HFFc6 (cell line): ENCODE measurements at regions not wholly inside any gene's neighbourhood (a gene's known extent, or its start where the extent isn't known, plus 50 kb on each side); places are given as distances from the start of the nearest gene placed in this dataset.

Source experiments
- DNase-seq: peaks from one replicate; pipeline ENCODE4 v3.0.0-alpha.2; 2018
- H3K27ac Mint-ChIP-seq: 2 replicates; pipeline ENCODE4 v1.8.0; 2020; ENCODE audit warnings: mild to moderate bottlenecking, mixed read lengths
- H3K27me3 Mint-ChIP-seq: 2 replicates; pipeline ENCODE4 v1.8.0; 2021; ENCODE audit warnings: mild to moderate bottlenecking, moderate library complexity, mixed read lengths; ENCODE audit not compliant: insufficient read depth
- H3K36me3 Mint-ChIP-seq: 2 replicates; pipeline ENCODE4 v1.8.0; 2021; ENCODE audit warnings: low read depth, mixed read lengths
- H3K4me1 Mint-ChIP-seq: 2 replicates; pipeline ENCODE4 v1.8.0; 2020; ENCODE audit warnings: low read depth, mixed read lengths
- H3K4me3 Mint-ChIP-seq: 2 replicates; pipeline ENCODE4 v1.8.0; 2020; ENCODE audit warnings: mild to moderate bottlenecking, moderate library complexity, mixed read lengths
- H3K9me3 Mint-ChIP-seq: 2 replicates; pipeline ENCODE4 v1.8.0; 2020; ENCODE audit warnings: mild to moderate bottlenecking, mixed read lengths
- TF ChIP-seq, protein P1 (sequence below): fragments of 200-600 bp; sonication (generic); IDR thresholded peaks from 2 replicates; pipeline ENCODE4 v1.5.0; 2021; ENCODE audit warnings: antibody characterized with exemption, mild to moderate bottlenecking

DNA sequence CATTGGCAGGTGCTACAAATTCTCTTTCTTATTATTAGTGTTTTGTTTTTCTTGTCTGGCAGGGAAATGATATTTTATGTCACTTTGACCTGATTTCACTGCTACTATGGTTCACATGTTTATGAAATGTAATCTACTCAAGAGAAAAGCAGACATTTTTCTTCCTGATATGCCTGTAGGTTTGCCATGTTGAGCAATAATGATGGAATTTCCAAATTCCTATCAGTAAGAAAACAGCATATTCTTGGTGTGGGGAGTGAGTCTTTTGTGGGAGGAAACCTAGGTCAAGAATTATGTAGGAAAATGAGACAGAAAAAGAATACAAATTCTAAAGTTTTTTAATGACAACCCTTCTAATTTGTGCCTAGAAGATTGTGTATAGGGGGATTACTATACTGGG, 356.4 kb downstream of the SLC4A3 start:
- Mint-ChIP-seq H3K4me1 (peaks cover 21% of the 10 kb centered on the region), H3K9me3 (peaks cover 4% of the 10 kb centered on the region), H3K36me3 (peaks cover 5% of the 10 kb centered on the region), H3K27ac (no peak overlapping the region), H3K4me3 (no peak overlapping the region), H3K27me3 (no peaks in the 10 kb centered on the region; the same call in 1 of the 2 replicates)
- DNase-seq: no peak
- TF ChIP-seq, protein P1, sequence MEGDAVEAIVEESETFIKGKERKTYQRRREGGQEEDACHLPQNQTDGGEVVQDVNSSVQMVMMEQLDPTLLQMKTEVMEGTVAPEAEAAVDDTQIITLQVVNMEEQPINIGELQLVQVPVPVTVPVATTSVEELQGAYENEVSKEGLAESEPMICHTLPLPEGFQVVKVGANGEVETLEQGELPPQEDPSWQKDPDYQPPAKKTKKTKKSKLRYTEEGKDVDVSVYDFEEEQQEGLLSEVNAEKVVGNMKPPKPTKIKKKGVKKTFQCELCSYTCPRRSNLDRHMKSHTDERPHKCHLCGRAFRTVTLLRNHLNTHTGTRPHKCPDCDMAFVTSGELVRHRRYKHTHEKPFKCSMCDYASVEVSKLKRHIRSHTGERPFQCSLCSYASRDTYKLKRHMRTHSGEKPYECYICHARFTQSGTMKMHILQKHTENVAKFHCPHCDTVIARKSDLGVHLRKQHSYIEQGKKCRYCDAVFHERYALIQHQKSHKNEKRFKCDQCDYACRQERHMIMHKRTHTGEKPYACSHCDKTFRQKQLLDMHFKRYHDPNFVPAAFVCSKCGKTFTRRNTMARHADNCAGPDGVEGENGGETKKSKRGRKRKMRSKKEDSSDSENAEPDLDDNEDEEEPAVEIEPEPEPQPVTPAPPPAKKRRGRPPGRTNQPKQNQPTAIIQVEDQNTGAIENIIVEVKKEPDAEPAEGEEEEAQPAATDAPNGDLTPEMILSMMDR: no peak

DNA sequence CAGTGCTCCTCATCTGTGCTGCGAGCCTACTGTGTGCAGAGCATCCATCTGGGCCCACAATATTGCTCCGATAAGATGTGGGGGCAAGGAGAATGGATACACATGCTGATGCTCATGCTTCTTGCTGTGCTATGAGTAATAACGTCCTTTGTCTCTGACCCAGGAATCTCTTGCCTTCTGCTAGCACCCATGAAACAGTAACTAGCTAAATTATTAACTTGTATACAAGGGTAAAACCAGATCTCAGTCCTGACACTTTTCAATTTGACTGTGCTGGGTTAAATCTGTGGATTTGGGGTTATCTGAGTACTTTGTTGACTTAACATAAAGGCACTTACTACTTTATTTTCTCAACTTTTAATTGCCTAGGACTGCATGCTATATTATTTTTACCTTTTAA, 357.6 kb downstream of the SLC4A3 start:
- Mint-ChIP-seq H3K27me3 (no peaks in the 10 kb centered on the region; the same call in 1 of the 2 replicates), H3K4me1 (peaks cover 32% of the 10 kb centered on the region), H3K36me3 (peaks cover 5% of the 10 kb centered on the region), H3K4me3 (no peak overlapping the region), H3K9me3 (peaks cover 4% of the 10 kb centered on the region), H3K27ac (no peak overlapping the region)
- no peak for DNase-seq
- TF ChIP-seq, protein P1: no peak

DNA sequence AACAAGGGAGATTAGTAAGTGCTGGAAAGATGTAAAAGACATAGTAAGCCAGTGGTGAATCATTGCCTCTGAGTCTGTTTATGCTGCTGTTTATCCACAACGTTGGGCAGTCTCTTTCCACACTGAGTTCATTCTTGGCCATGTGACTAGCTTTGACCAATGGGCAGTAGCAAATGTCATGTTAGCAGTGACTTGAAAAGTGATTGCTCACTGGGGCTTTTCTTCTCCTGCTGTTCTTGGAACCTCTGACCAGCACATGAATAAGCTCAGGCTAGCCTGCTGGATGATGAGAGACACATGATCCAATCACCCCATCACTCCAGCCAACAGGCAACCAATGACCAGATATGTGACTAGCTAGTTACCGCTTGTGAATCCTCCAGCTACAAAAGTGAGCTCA, 360.4 kb downstream of the SLC4A3 start:
- Mint-ChIP-seq H3K27me3 (no peaks in the 10 kb centered on the region; the same call in 1 of the 2 replicates), H3K27ac (peak overlapping the region; percentile 95), H3K9me3 (peaks cover 4% of the 10 kb centered on the region), H3K4me1 (peaks cover 44% of the 10 kb centered on the region), H3K36me3 (peaks cover 5% of the 10 kb centered on the region), H3K4me3 (peak overlapping the region; percentile 47; the same call in 1 of the 2 replicates)
- peak; percentile 96 for DNase-seq
- TF ChIP-seq, protein P1: no peak

DNA sequence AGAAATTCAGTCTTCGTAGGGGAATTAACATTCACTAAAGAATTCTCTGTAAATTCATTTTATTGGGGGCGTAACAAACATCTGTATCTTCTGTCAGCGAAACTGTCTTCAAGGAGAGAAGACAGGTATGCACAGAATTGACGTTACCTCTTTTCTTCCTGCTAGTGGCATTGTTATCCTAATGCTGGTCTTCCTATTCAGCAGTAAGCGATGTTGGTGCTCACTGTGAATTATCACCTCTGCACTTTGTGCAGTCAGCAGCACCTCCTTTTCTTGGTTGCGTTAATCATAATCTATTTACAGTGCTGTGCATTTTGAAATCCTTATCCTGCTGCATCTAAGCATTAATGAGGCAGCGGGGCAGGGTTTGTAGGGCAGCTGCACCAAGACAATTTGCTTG, 362.3 kb downstream of the SLC4A3 start:
- no peak overlapping the region for H3K4me3 Mint-ChIP-seq
- TF ChIP-seq, protein P1: no peak
- peaks cover 4% of the 10 kb centered on the region for H3K9me3 Mint-ChIP-seq
- peaks cover 37% of the 10 kb centered on the region for H3K4me1 Mint-ChIP-seq
- H3K36me3 Mint-ChIP-seq: peaks cover 5% of the 10 kb centered on the region
- no peaks in the 10 kb centered on the region for H3K27me3 Mint-ChIP-seq
- H3K27ac Mint-ChIP-seq: no peak overlapping the region; the same call in 1 of the 2 replicates
- DNase-seq: no peak

DNA sequence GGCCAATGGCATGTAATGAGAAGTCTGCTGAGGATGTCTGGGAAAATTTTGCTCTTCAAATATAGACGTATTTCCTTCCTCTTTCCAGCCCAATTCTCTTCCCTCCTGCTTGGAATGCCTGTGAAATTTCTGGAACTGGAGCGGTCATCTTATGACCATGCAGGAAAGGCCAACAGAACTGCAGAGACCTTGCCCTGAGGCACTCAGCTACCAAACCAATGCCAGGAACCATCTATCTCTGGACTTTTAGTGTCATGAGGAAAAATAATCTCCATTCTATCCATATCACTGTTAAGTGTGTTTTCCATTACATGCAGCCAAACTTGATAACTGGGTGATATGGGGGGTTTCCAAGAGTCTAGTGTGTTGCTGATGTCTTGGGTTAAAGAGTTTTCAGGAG, 363.7 kb downstream of the SLC4A3 start:
- Mint-ChIP-seq H3K27me3 (no peaks in the 10 kb centered on the region), H3K4me3 (no peak overlapping the region), H3K9me3 (peaks cover 4% of the 10 kb centered on the region), H3K27ac (no peak overlapping the region; the same call in 1 of the 2 replicates), H3K4me1 (peaks cover 44% of the 10 kb centered on the region), H3K36me3 (peaks cover 5% of the 10 kb centered on the region)
- TF ChIP-seq, protein P1: no peak
- DNase-seq: no peak

DNA sequence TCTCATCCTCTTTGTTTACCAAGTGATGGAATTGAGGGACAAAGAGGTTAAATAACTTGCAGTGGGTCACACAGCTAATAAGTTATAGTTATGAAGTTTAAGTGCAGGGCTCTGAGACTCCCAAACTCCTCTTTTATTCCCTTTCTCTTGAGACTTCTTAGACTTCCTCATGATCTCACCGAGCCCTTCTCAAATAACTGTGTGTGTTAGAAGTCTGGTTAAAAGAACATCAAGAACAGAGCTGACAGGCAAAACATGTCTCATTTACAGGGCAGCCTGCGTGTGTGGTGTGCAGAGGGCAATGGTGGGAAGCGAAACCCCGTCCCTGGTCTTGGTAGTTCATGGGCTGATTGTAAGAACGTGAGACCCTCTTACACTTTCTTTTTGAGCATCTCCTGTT, 368.0 kb downstream of the SLC4A3 start:
- Mint-ChIP-seq H3K27me3 (no peaks in the 10 kb centered on the region), H3K4me3 (no peak overlapping the region), H3K9me3 (no peaks in the 10 kb centered on the region), H3K36me3 (no peaks in the 10 kb centered on the region), H3K4me1 (peaks cover 33% of the 10 kb centered on the region), H3K27ac (no peak overlapping the region)
- DNase-seq: no peak
- TF ChIP-seq, protein P1: no peak
